OCI-LY7 (cell line): ENCODE measurements at regions not wholly inside any gene's neighbourhood (a gene's known extent, or its start where the extent isn't known, plus 50 kb on each side); places are given as distances from the start of the nearest gene placed in this dataset.

Source experiments
- CTCF ChIP-seq: fragments of 200-600 bp; sonication (generic); conservative IDR thresholded peaks from 2 replicates; pipeline ENCODE4 v1.5.1; 2014; ENCODE audit warnings: mild to moderate bottlenecking, antibody characterized with exemption, low read length, moderate library complexity, mixed read lengths
- EZH2phosphoT487 ChIP-seq: fragments of 200-600 bp; sonication (generic); IDR thresholded peaks from 2 replicates; pipeline ENCODE4 v1.6.1; 2018; ENCODE audit warnings: low read depth, borderline replicate concordance, mild to moderate bottlenecking, mixed run types, antibody characterized with exemption, low read length, moderate library complexity, mixed read lengths

- TF ChIP-seq CTCF (no peak), EZH2phosphoT487 (no peak)
These were observed 362.4 kb downstream of the MIAT start for GRCh38 chr22:27019827-27020226.
